ENCODE measurements at regions not wholly inside any gene's neighbourhood (a gene's known extent, or its start where the extent isn't known, plus 50 kb on each side); places are given as distances from the start of the nearest gene placed in this dataset.

GRCh38 chr19:31120952-31121351, 228.3 kb downstream of the TSHZ3 start:
- no peak overlapping the region for H3T11ph ChIP-seq (ENCODE audit: low read length)
- H3K4me1 ChIP-seq (ENCODE audit: insufficient read depth, low read length), result no peaks in the 10 kb centered on the region
- H2BK20ac ChIP-seq (ENCODE audit: low read depth, low read length, poor library complexity, severe bottlenecking), result no peak overlapping the region
- no peak overlapping the region for H3K14ac ChIP-seq (ENCODE audit: insufficient read depth, low read length)
- no peak overlapping the region for H3K23ac ChIP-seq (ENCODE audit: insufficient read length, low read depth, low read length)
- no peak overlapping the region for H3K56ac ChIP-seq (ENCODE audit: insufficient read length, low read depth, low read length)
- H3K9me3 Mint-ChIP-seq, result no peaks in the 10 kb centered on the region; a peak in 1 of 5 replicates
- H4K8ac ChIP-seq (replicated peaks; ENCODE audit: insufficient read length, low read depth, low read length), result no peak overlapping the region
- H4K91ac ChIP-seq (ENCODE audit: insufficient read length, low read depth, low read length), result no peak overlapping the region
- H4K5ac ChIP-seq (ENCODE audit: insufficient read length, low read depth, low read length), result no peak overlapping the region
- no peaks in the 10 kb centered on the region for H3K9me3 ChIP-seq (ENCODE audit: control insufficient read depth, low read depth, low read length)
- no peak for DNase-seq
- no peak for TF ChIP-seq CTCF (conservative IDR thresholded peaks at IDR 0.05)
- no peak overlapping the region for H3K18ac ChIP-seq (ENCODE audit: insufficient read length, low read depth, low read length)
- no peak overlapping the region for H2BK12ac ChIP-seq (ENCODE audit: insufficient read length, low read depth, low read length)
- no peaks in the 10 kb centered on the region for H3K27me3 ChIP-seq (ENCODE audit: insufficient read depth, low read length)
- no peaks in the 10 kb centered on the region for H3K36me3 Mint-ChIP-seq (ENCODE audit: insufficient read depth in 1 of 3, low read depth in 3 of 3)
- no peak overlapping the region for H3K9ac ChIP-seq (ENCODE audit: extremely low read depth, insufficient read length, low read length)
- no peak overlapping the region for H2BK5ac ChIP-seq (ENCODE audit: insufficient read length, low read length)
- no peak overlapping the region for H2AFZ ChIP-seq (ENCODE audit: low read length)
- H3K27ac ChIP-seq (ENCODE audit: insufficient read length, low read depth, low read length), result no peak overlapping the region
- no peak overlapping the region for H3K4ac ChIP-seq (ENCODE audit: low read depth, low read length)
- no peak overlapping the region for H3K27ac Mint-ChIP-seq
- no peaks in the 10 kb centered on the region for H3K23me2 ChIP-seq (ENCODE audit: insufficient read length, low read depth, low read length, poor library complexity, severe bottlenecking)
- no peak overlapping the region for H3K4me2 ChIP-seq (ENCODE audit: insufficient read depth, insufficient read length, low read length)
- no peaks in the 10 kb centered on the region for H3K79me2 ChIP-seq (ENCODE audit: insufficient read depth, low read length)
- no peak overlapping the region for H2BK120ac ChIP-seq (ENCODE audit: low read depth, low read length, poor library complexity, severe bottlenecking)
- no peak overlapping the region for H3K4me3 Mint-ChIP-seq
- H3K4me1 Mint-ChIP-seq, result peaks cover 2% of the 10 kb centered on the region in 2 experiments; a peak in 2 of 4 replicates
- H4K20me1 ChIP-seq (ENCODE audit: control insufficient read depth, insufficient read depth, insufficient read length), result no peaks in the 10 kb centered on the region
- no CpG with 5 or more reads among the region's 6 CpGs for WGBS (ENCODE audit: extremely low coverage, insufficient read length, low lambda C conversion rate)
- H3K79me1 ChIP-seq (ENCODE audit: insufficient read depth, low read depth, low read length, poor library complexity, severe bottlenecking), result no peaks in the 10 kb centered on the region
- no peak overlapping the region for H2BK15ac ChIP-seq (ENCODE audit: low read depth, low read length)
- H2AK5ac ChIP-seq (ENCODE audit: insufficient read length, low read length), result no peak overlapping the region
- no peaks in the 10 kb centered on the region; the same call in 1 of the 2 replicates for H3K27me3 Mint-ChIP-seq (ENCODE audit: low read depth)

All from H9 (cell line).